ENCODE measurements at regions not wholly inside any gene's neighbourhood (a gene's known extent, or its start where the extent isn't known, plus 50 kb on each side); places are given as distances from the start of the nearest gene placed in this dataset.

GRCh38 chr7:91778416-91778815 is 102.1 kb downstream of the MTERF1 start:
- POLR2A ChIA-PET (ENCODE audit: low non-redundant PET): interaction anchor here (0.8 kb wide), 1 partner anchor 538 kb away, joined by 4 read pairs; no protein-coding TSS in a partner anchor
- H3K9me3 ChIP-seq (ENCODE audit: low read depth, low read length, poor library complexity, severe bottlenecking): no peaks in the 10 kb centered on the region
- no TSS peak for BruUV-seq (replicated peaks)
- peak; percentile 26 for DNase-seq (ENCODE audit: low spot score)
- H3K4me1 ChIP-seq (ENCODE audit: insufficient read depth, low read length, poor library complexity, severe bottlenecking): peaks cover 32% of the 10 kb centered on the region
- CTCF ChIA-PET: no interaction called here
- no peaks in the 10 kb centered on the region for H3K36me3 ChIP-seq (ENCODE audit: insufficient read depth, low read length, poor library complexity, severe bottlenecking)
- H3K27ac ChIP-seq (ENCODE audit: low read depth, low read length, poor library complexity, severe bottlenecking): no peak overlapping the region
- no peak overlapping the region for H3K4me3 ChIP-seq (ENCODE audit: low read depth, low read length, poor library complexity, severe bottlenecking)
- H3K27me3 ChIP-seq (replicated peaks; ENCODE audit: insufficient read depth, low read depth, low read length, poor library complexity): no peaks in the 10 kb centered on the region
- intact Hi-C loops (cut with micrococcal nuclease; ENCODE audit: unreplicated experiment): no loop called here
- TF ChIP-seq EZH2 (IDR thresholded peaks at IDR 0.05; ENCODE audit: borderline replicate concordance, low read depth, low read length, poor library complexity, severe bottlenecking) (no peak), CTCF (conservative IDR thresholded peaks at IDR 0.05; ENCODE audit: low read depth, low read length) (no peak)

GRCh38 chr7:91780521-91780920 is 100.0 kb downstream of the MTERF1 start:
- no peaks in the 10 kb centered on the region for H3K27me3 ChIP-seq (replicated peaks; ENCODE audit: insufficient read depth, low read depth, low read length, poor library complexity)
- ChIA-PET POLR2A (ENCODE audit: low non-redundant PET) (no interaction called here), CTCF (no interaction called here)
- BruUV-seq (replicated peaks): no TSS peak
- no peaks in the 10 kb centered on the region for H3K9me3 ChIP-seq (ENCODE audit: low read depth, low read length, poor library complexity, severe bottlenecking)
- DNase-seq (ENCODE audit: low spot score): peak; percentile 50
- H3K27ac ChIP-seq (ENCODE audit: low read depth, low read length, poor library complexity, severe bottlenecking): peak overlapping the region; percentile 1
- intact Hi-C loops (cut with micrococcal nuclease; ENCODE audit: unreplicated experiment): loop anchor here (5.0 kb wide), 4 partner anchors 87 to 518 kb away; partner anchors contain the start of gene FZD1
- H3K4me1 ChIP-seq (ENCODE audit: insufficient read depth, low read length, poor library complexity, severe bottlenecking): peaks cover 51% of the 10 kb centered on the region
- no peak for TF ChIP-seq CTCF (conservative IDR thresholded peaks at IDR 0.05; ENCODE audit: low read depth, low read length)
- no peak for TF ChIP-seq EZH2 (IDR thresholded peaks at IDR 0.05; ENCODE audit: borderline replicate concordance, low read depth, low read length, poor library complexity, severe bottlenecking)
- H3K36me3 ChIP-seq (ENCODE audit: insufficient read depth, low read length, poor library complexity, severe bottlenecking): no peaks in the 10 kb centered on the region
- H3K4me3 ChIP-seq (ENCODE audit: low read depth, low read length, poor library complexity, severe bottlenecking): no peak overlapping the region

GRCh38 chr7:91784469-91784868 is 96.0 kb downstream of the MTERF1 start:
- Histone ChIP-seq H3K36me3 (ENCODE audit: insufficient read depth, low read length, poor library complexity, severe bottlenecking) (no peaks in the 10 kb centered on the region), H3K9me3 (ENCODE audit: low read depth, low read length, poor library complexity, severe bottlenecking) (no peaks in the 10 kb centered on the region), H3K4me1 (ENCODE audit: insufficient read depth, low read length, poor library complexity, severe bottlenecking) (peaks cover 49% of the 10 kb centered on the region), H3K27ac (ENCODE audit: low read depth, low read length, poor library complexity, severe bottlenecking) (no peak overlapping the region), H3K27me3 (replicated peaks; ENCODE audit: insufficient read depth, low read depth, low read length, poor library complexity) (no peaks in the 10 kb centered on the region), H3K4me3 (ENCODE audit: low read depth, low read length, poor library complexity, severe bottlenecking) (no peak overlapping the region)
- CTCF ChIA-PET: interaction anchor here (0.7 kb wide), 1 partner anchor 739 kb away, joined by 3 read pairs; no protein-coding TSS in a partner anchor
- TF ChIP-seq CTCF (conservative IDR thresholded peaks at IDR 0.05; ENCODE audit: low read depth, low read length) (peak; percentile 63), EZH2 (IDR thresholded peaks at IDR 0.05; ENCODE audit: borderline replicate concordance, low read depth, low read length, poor library complexity, severe bottlenecking) (no peak)
- intact Hi-C loops (cut with micrococcal nuclease; ENCODE audit: unreplicated experiment): loop anchor here (1.0 to 5.0 kb wide), 5 partner anchors 83 to 701 kb away; partner anchors contain the start of gene FZD1
- POLR2A ChIA-PET (ENCODE audit: low non-redundant PET): no interaction called here
- DNase-seq (ENCODE audit: low spot score): peak; percentile 82
- no TSS peak for BruUV-seq (replicated peaks)

Measured in A673 (cell line).